ENCODE measurements at regions not wholly inside any gene's neighbourhood (a gene's known extent, or its start where the extent isn't known, plus 50 kb on each side); places are given as distances from the start of the nearest gene placed in this dataset.

DNA sequence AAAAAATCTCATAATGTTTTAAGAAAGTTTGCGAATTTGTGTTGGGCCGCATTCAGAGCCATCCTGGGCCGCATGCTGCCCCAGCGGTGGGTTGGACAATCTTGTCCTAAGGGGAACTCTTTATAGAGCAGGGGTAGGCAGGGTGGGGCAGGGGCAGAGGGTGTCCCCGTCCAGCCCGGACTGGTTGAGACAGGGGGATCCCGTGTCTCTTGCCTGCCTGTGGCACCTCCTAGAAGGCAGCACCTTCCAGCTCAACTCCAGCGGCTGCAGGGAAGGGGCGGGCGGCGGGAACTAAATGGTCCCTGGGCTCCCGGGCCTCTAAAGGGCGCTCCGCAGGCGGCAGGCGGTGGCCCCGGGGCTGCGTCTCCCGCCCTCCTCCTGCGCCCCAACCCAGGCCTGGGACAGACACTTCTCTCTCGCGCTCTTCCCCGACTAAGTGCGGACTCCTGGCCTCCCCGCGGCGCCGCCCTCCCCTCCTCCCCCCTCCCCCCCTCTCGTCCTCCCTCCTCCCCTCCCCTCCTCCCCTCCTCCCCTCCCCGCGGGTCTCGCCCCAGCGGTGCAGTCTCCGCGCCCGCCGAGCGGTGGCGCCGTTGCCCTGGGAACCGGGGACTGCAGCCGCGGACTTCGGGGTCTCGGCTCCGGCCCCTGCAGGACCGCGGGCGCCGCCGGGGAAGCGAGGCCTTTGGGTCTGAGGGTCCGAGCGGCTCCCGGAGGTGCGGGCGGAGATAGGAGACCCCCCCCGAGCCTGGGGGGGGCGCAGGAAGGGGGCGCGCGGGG is 132.6 kb downstream of the MRPL36 start:
- no peak for DNase-seq

DNA sequence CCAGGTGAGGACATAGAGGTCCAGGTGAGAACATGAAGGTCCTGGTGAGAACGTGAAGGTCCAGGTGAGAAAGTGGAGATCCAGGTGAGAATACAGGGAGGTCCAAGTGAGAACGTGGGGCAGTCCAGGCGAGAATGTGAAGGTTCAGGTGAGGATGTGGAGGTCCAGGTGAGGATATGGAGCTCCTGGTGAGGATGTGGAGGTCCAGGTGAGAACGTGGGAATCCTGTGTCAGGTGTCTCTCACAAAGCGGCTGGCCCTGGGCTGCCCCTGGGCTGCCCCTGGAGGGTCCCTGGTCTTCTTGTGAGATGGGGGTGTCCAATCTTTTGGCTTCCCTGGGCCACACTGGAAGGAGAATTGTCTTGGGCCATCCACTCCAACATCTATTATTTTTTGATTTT is 133.4 kb downstream of the MRPL36 start:
- no peak for DNase-seq

DNA sequence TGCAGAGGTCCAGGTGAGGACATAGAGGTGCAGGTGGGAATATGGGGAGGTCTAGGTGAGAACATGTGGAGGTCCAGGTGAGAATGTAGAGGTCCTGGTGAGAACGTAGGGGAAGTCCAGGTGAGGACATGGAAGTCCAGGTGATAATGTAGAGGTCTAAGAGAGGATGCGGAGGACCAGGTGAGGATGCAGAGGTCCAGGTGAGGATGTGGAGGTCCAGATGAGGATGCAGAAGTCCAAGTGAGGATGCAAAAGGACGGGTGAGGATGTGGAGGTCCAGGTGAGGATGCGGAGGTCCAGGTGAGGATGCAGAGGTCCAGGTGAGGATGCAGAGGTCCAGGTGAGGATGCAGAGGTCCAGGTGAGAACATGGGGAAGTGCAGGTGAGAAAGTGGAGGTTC is 133.8 kb downstream of the MRPL36 start:
- DNase-seq = no peak

DNA sequence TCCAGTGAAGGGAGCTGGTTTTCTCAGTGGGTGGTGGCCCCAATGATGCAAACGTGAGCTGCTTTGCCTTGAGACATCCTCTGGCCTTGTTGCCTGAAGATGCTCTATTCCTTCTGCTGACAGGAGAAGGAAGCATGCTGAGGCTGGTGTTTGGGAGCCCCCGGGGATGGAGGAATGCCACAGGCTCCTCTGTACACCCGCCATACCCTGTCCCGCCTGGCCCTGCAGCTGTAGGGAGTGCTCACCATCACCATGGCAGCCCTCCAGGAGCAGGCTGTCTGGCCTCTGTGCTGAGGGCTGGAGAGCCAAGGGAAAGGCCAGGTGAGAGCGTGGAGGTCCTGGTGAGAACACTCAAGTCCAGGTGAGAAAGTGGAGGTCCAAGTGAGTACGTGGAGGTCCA is 134.4 kb downstream of the MRPL36 start:
- no peak for DNase-seq

DNA sequence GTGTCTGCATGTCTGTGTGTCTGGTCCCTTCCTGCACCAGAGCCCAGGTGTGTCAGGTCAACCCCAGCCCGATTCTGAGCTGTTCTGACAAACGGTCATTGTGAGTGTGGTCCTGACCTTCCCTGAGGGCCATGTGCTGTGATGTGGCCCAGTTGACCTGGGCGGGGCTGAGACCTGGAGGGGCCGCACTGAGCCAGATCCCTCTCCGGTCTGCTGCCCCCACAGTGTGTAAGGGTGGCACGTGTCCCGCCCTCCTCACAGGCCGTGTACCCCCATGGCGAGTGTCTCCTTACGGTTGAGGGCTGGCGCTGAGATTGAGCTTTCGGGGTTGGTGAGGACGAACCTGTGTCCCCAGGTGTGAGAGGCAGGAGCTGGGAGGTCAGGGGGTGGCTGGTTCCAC is 136.5 kb downstream of the MRPL36 start:
- DNase-seq = no peak

DNA sequence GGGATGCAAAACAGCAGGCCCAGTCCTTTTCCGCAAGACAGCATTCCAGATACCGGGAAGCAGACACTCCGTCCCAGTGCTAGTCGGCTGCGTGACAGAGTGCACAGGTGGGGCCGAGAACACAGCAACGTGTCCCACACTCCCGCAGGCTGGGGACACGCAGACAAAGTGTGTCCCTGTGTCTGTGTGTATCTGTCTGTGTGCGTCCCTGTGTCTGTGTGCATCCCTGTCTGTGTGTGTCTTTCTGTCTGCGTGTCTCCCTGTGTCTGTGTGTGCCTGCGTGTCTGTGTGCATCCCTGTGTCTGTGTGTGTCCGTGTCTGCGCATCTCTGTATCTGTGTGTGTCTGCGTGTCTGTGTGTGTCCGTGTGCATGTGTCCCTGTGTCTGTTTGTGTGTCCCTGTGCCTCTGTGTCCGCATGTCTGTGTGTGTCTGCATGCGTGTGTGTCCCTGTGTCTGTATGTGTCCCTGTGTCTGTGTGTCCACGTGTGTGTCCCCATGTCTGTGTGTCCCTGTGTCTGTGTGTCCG is 137.0 kb downstream of the MRPL36 start:
- no peak for DNase-seq

DNA sequence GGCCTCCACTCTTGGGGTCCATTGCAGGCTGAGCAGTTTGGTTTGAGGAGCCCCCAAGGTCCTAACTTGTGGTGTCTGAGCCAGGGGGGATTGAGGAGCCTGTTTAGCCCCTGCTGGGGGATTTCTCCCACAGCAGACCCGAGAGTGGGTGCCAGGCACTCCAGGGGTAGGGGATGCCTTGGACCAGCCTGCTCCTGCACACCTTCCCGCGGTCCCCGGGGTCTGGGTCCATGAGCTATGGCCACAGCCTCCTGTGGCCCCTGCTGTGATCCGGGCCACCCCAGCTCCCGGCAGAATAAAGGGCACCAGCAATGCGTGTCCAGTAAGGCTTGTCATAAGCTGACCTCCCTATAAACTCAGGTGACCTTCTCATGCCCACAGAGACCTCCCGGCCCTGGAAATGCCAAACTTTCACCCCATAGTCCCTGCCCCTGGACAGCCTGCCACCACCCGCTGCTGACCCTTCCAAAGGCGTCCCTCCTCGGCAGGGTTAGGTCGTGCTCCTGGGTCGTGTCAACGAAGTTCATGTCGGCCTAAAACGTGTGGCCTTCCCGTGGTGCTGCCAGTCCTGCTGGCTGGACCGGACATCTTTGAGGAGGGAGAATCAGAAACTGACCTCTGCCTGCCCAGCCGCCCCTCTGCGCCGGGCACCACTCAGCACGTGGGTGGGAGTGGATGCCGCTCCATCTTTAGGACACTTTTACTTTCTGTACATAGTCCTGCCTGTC is 137.6 kb downstream of the MRPL36 start:
- DNase-seq = no peak

DNA sequence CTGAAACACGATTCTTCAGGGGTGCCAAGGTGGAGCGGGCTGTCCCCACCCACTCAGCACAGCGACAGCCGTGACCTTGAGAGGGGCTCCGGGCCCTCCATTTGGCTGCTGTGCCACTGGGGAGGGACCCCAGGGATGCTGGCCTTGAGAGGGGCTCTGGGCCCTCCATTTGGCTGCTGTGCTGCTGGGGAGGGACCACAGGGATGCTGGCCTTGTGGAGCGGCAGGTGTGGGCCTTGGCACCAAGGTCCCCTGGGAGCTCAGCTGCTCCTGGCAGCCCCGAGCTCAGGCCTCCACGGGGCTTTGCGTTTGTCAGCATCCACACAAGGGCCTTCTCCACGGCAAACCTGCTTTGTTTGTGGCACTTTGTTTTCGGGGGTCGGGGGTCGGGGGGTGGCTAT is 137.6 kb upstream of the LPCAT1 start:
- no peak for DNase-seq

DNA sequence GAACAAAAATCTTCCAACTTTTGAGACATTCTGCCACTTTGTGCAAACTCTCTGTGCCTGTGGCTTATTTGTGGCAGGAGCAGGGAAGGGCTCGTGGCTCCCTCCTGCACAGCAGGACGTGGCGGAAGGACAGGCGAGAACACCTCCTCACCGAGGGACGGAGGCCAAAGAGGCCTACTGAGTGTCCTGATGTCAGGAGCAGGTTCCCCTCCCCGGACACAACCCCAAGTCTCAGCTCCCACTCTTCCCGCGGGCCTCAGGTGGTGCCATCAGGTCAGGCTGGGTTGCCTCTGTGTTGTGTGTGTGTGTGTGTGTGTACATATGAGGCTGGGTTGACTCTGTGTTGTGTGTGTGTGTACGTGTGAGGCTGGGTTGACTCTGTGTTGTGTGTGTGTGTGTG is 136.8 kb upstream of the LPCAT1 start:
- DNase-seq = no peak

DNA sequence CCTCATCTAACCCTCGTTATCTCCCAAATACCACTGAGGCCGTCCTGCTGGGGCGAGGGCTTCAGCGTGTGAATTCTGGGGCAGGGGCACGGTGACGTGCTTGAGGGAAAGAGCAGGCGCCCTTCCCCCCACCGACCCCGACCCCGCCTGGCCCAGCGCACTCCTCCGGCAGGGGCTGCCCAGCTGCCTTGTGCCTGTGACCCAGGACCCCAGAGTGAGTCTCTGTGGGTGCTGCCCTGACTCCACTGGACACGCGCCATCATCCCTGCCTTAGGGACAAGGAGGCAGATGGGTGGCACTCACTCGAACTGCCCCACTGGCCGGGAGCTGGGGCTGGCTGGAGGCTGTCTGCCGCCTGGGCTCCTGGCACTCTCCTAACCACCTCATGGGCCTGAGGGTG is 136.2 kb upstream of the LPCAT1 start:
- DNase-seq = no peak

DNA sequence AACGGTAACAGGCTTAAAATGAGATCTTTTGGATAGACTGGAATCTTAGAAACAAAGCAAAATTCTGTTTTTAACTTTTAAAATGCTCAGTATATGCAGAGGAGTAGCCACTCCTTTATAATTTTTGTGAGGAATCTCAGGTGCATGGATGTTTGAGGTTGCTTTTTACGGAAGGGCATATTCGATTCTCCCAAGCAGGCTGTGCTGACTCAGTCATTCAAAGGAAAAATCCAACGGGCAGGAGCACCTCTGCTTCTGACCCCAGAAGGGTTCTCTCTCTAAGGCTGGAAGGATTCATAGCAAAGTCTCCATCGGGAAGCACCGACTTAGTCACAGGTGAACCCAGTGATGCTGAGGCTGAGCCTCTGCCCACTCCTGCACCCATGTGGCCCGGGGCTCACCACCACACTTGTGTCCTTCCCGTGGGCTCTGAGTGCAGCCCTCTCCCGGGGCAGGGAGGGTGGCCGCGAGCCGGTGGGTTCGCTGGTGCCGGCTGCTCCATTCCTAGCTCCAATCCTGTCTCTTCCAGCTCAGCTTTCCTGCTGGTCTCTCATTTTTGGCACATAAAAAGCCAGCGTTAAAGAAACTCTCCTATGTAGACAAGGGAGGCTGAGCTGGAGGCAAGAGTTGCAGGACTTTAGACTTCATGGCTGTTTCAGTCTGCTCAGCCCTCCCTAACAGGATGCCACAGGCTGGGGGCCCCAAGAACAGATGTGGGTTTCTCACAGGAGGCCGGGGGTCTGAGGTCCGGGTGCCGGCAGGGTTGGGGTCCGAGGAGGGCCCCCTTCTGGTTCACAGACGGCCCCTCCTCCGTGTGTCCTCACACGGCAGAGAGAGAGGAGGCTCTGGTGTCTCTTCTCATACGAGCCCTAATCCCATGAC is 135.6 kb upstream of the LPCAT1 start:
- no peak for DNase-seq

DNA sequence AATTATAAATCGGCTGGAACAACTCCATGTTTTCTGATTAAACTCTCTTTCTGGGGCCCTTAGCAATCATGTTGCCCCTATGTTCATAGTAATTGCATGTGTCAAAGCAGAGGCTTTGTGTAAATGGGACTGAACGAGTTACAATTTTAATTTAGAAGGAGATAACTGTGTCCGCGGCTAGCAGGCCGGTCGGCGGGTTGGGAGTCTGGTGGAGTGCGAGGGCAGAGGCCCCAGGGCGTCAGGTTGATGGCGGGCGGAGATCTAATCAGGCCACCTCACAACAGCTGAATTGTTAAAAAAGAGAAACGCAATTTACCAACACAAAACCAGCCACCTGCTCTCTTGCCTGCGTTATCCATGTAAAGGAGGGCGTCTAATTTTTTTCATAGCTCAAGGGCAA is 134.9 kb upstream of the LPCAT1 start:
- no peak for DNase-seq

DNA sequence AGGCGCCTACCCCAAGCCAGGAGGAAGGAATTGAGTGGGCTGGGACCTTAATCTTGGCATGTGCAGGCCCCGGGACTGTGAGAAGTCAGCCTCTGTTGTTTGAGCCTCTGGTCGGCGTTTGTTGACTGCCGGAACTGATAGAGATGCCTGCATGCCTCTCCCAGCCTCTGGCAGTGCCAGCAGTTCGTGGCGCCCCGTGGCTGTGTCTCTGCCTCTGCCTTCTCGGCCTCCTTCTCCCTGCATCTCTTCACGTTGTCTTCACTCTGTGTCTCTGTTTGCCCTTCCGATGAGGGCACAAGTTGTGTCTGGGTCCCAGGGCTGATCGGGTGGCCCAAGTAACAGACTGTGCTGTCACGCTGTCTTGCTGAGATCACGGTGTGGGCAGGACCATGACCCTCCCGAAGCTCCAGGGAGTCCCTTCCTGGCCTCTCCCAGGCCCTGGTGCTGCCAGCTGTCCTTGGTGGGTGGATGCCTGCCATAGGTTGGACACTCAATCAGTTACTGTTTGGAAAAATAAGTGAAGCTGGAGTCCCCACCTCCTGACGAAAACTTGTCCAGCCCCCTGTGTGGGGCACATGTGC is 133.5 kb upstream of the LPCAT1 start:
- no peak for DNase-seq

DNA sequence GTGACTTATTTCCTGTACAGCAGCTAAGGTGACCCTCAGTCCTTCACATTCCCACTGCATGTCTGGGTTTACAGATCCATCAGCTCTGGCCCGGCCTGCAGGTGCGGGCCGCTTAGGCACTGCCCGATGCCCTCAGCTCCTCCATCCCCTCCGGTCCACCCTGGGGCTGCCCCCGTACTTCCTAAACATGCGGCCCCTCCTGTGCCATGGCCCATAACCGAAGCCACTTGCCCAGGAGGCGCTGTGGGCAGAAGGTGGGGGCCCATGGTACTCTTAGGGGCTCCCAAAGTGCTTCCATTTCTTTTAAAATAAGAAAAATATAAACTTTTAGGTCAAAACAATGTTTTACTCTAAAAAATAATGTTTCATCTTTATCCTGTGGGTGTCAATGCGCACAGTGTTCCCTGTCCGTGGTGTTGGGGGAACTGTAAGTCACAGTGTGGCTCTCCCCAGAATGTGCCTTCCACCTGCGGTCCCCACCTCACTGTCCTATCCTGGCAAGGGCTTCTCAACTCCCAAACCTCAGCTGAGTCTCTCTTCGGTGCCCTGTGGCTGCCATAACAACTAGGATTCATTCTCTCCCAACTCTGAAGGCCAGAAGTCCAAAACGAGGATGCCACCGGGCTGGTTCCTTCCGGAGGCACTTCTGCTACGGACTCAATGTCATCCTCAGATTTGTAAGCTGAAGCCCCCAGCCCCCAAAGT is 132.7 kb upstream of the LPCAT1 start:
- DNase-seq = no peak

DNA sequence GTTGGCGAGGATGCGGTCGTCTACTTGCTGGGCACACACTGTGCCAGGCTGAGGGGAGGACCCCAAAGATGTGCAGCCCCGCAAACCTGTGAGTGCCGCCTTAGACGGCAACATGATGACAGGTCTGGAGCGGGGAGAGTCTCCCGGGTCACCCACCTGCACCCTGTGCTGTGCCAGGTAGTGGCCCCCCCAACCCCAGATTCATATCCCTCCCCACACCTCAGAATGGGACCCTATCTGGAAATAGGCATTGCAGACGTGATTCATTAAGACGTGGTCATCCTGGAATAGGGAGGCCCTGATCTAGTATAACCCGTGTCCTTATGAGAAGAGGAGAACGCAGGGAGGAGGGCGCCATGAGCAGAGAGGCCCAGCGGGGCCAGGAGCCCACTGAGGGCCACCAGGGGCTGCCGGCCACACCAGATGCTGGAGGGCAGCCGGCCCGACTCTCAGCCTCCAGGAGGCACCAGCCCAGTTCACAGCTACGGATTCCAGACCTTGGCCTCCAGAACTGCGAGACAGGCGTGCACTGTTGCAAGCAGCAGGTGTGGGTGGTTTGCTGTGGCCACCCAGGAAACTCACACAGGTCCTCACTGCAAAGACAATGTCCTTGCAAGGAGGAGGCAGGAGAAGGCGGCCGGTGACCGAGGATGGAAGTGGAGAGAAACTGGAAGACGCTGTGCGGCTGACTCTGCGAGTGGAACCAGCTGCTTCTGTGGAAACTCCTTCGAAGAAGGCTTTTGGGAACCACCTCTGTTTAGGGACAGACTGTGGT is 131.9 kb upstream of the LPCAT1 start:
- no peak for DNase-seq

DNA sequence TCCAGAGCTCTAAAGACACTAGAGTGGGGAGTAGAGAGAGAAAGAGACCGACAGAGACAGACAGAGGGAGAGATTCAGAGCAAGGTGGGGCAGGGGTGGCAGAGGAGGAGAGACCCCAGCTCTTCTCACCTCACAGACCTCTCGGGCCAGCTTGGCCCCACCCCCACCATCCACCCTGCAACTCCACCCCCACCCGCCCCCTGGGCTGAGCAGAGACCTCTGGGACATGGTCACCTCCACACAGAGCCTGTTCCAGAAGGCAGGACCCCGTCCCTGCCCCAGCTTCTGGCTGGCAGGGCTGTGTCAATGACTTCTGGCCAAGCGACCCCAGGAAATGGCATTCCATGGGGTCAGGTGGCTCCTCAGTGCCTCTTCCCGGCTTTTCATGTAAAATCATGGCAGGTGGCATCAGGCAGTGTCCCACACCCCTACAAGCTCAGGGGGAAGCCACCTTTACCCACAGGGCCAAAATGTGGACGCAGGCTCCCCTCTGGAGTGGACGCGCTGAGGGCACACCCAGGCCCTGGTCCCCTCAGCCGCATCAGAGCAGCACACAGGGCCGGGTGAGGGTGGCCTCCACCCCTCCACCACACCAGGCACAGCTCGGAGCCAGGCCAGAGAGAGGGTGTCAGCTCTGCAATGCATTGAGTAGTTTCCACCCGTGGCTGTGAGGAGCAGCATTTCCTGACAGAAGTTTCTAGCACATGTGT is 131.2 kb upstream of the LPCAT1 start:
- DNase-seq = no peak

DNA sequence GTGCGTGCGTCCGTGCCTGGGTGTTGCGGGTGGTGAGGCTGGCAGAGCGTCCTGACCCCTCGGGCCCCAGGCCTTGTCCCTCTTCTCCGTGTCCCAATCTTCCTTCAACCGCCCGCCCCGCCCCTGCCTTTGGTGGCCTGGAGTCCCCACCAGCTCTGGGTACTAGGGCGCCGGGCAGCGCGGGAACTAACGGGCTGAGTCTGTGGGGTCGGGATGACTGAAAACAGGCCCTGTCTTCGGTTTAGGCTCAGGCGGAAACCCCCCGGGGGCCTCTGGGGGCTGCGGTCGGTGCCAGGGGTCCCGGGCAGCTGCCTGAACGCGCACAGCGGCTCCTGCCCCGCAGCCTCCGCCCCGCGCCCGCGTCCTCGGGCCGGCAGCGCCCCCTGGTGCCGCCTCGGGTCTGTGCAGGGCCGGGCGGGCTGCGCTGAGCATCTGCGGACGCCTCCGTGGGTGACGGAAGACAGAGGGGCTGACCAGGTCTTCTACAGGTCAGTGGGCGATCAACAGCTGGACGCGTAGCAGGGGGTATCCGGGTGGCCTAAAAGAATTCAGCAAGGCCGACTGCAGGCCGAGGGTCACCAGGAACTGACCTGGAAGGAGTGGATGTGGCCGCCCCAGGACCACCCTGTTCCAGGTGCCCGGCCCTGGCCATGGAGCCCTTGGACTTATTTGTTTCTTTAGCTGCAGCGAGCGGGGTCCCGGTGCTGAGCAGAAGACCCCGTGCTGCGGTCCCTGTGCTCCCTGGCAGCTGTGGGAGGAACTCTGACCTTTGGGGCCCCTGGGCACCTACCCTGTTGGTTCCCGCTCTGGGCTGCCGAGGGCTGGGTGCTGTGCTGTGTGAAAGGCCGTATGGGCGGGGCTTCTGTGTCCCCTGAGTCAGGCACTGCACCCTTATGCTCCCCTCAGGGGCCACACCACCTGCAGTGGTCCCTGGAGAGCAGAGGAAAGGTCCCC is 130.2 kb upstream of the LPCAT1 start:
- peak; percentile 23 for DNase-seq

DNA sequence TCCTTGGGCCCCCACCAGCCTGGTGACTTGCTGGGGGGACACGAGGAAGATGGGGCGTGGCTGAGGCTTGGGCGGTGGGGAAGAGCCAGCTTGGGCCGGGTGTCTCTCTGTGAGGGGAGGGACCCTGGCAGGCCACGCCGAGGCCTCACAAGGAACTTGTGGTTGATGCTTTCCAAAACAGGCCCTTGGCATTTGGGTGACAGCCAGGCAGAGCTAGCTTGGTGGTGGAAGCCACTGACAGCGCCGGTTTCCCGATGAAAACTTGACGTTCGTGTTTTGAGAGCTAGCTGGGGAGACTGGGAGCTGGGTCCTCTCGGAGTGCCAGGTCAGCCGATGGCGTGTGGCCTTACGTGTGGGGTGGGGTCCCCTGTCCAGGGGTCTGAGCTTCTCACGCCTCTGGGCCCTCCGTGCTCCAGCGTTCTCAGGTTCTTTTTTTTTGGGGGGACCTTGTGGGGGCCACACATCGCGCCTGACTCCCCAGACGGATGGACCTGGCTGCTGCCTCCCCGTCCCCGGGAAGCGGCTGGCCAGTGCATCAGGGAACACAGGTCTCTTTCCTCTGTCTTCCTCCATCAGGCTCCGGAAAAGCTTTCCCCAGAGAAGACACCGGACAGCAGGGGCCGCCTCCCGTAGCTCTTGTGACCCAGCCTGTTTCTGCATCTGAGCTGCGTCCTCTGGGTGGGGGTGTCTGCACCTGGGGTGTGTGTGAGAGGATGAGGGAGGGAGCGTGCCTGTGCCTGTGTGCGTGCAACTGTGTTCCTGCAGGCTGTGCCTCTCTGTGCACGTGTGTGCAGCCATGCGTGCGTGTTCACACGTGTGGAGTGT is 129.3 kb upstream of the LPCAT1 start:
- no peak for DNase-seq
